ENCODE measurements at regions not wholly inside any gene's neighbourhood (a gene's known extent, or its start where the extent isn't known, plus 50 kb on each side); places are given as distances from the start of the nearest gene placed in this dataset.

DNA sequence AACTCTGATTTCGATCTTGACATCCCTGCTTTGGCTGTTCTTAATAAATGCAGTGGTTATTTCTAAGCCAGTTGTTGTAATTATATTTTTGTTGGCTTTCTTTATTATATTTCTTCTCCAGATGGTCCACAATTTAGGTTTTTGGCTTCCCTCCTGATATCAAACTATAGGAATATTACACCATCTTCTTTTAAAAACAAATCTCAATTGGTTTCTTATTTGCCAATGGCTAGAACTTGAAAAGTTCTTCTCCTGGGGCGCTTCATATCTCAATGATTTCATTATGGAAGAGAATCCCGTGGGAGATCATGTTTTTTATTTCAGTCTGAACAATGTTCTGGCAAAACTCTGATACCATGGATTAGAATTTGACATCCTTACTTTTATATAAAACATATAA, 292.3 kb downstream of the FLRT2 start:
- DNase-seq (ENCODE audit: extremely low spot score), result no peak
- H3K27ac ChIP-seq (ENCODE audit: low read depth), result no peak overlapping the region
- WGBS, result 69% methylated on average over 3 of the region's 3 CpGs
- H3K36me3 ChIP-seq (ENCODE audit: insufficient read depth), result no peaks in the 10 kb centered on the region
- no peaks in the 10 kb centered on the region for H3K4me1 ChIP-seq (ENCODE audit: insufficient read depth)
- H3K4me3 ChIP-seq (ENCODE audit: low read depth, low read length), result no peak overlapping the region

- H3K36me3 ChIP-seq (ENCODE audit: insufficient read depth), result no peaks in the 10 kb centered on the region
- no peak for DNase-seq (ENCODE audit: extremely low spot score)
- H3K4me3 ChIP-seq (ENCODE audit: low read depth, low read length), result no peak overlapping the region
- H3K4me1 ChIP-seq (ENCODE audit: insufficient read depth), result no peaks in the 10 kb centered on the region
- 66% methylated on average over 1 of the region's 1 CpG for WGBS
- no peak overlapping the region for H3K27ac ChIP-seq (ENCODE audit: low read depth)
Measured at GRCh38 chr14:85817430-85817829, 287.5 kb downstream of the FLRT2 start.

- H3K4me1 ChIP-seq (ENCODE audit: insufficient read depth), result no peaks in the 10 kb centered on the region
- no peak overlapping the region for H3K4me3 ChIP-seq (ENCODE audit: low read depth, low read length)
- no peaks in the 10 kb centered on the region for H3K36me3 ChIP-seq (ENCODE audit: insufficient read depth)
- no peak for DNase-seq (ENCODE audit: extremely low spot score)
- WGBS, result 84% methylated on average over 2 of the region's 2 CpGs
- no peak overlapping the region for H3K27ac ChIP-seq (ENCODE audit: low read depth)
Measured at GRCh38 chr14:85813040-85813439, 283.1 kb downstream of the FLRT2 start.

DNA sequence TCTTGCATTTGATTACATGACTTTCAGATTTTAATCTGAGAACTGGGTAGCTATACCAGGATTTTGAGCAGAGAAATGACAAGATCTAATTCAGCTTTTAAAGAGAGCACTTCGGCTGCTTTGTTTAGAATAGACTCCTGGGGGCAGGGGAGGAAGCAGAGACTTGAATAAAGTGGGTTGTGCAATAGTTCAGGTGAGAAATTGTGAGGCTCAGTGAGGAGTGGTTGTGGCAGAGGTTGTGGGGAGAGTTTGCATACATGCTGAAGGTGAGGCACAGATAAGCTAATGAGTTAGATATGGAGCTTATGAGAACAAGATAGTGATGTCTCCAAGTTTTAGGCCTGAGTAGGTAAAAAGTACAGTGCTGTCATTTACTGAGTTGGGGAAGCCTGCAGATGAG, 281.4 kb downstream of the FLRT2 start:
- DNase-seq (ENCODE audit: extremely low spot score), result no peak
- Histone ChIP-seq H3K4me1 (ENCODE audit: insufficient read depth) (no peaks in the 10 kb centered on the region), H3K27ac (ENCODE audit: low read depth) (no peak overlapping the region), H3K4me3 (ENCODE audit: low read depth, low read length) (no peak overlapping the region), H3K36me3 (ENCODE audit: insufficient read depth) (no peaks in the 10 kb centered on the region)
- 44% methylated on average over 1 of the region's 1 CpG for WGBS

DNA sequence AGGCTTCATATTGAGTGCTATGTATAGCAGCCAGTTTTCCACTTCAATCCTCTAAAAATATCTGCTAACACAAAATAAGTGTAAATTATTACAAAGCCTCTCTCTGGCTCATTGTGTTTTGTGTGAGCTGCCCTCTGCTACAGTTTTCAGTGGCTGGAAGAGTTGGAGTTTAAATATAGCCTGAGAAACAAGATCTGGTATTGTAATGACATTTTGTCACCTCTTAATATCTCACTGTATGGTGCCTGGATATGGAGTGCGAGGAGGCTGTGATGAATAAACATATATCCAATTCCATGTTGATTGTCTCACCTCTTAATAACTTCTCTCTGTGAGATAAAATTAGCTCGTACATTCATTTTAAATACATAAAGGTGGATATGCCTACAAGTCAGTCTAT, 269.7 kb downstream of the FLRT2 start:
- Histone ChIP-seq H3K4me1 (ENCODE audit: insufficient read depth) (no peaks in the 10 kb centered on the region), H3K27ac (ENCODE audit: low read depth) (no peak overlapping the region), H3K4me3 (ENCODE audit: low read depth, low read length) (no peak overlapping the region), H3K36me3 (ENCODE audit: insufficient read depth) (no peaks in the 10 kb centered on the region)
- DNase-seq (ENCODE audit: extremely low spot score), result no peak
- 84% methylated on average over 2 of the region's 2 CpGs for WGBS

GRCh38 chr14:85798856-85799255, 268.9 kb downstream of the FLRT2 start:
- Histone ChIP-seq H3K4me3 (ENCODE audit: low read depth, low read length) (no peak overlapping the region), H3K36me3 (ENCODE audit: insufficient read depth) (no peaks in the 10 kb centered on the region), H3K27ac (ENCODE audit: low read depth) (no peak overlapping the region), H3K4me1 (ENCODE audit: insufficient read depth) (no peaks in the 10 kb centered on the region)
- 68% methylated on average over 5 of the region's 5 CpGs for WGBS
- no peak for DNase-seq (ENCODE audit: extremely low spot score)

DNA sequence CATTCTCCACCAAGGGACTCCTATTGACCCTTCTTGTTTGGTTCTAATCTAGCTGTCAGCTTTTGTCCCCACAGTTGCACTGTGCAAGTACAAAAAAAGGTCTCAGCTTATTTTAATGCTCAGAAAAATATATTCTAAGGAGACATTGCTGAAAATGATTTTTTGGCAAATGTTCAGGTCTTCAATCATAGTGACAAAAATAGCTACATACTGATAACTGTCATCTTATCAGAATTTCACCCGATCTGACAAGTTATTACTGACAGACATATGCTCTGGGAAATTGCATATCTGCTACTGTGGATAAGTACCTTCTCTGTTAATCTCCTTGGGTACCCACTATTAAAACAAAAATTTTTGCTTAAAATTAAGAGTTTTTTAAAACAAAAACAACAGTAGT, 263.6 kb downstream of the FLRT2 start:
- H3K36me3 ChIP-seq (ENCODE audit: insufficient read depth), result no peaks in the 10 kb centered on the region
- H3K27ac ChIP-seq (ENCODE audit: low read depth), result no peak overlapping the region
- H3K4me1 ChIP-seq (ENCODE audit: insufficient read depth), result no peaks in the 10 kb centered on the region
- DNase-seq (ENCODE audit: extremely low spot score), result no peak
- 76% methylated on average over 1 of the region's 1 CpG for WGBS
- no peak overlapping the region for H3K4me3 ChIP-seq (ENCODE audit: low read depth, low read length)

DNA sequence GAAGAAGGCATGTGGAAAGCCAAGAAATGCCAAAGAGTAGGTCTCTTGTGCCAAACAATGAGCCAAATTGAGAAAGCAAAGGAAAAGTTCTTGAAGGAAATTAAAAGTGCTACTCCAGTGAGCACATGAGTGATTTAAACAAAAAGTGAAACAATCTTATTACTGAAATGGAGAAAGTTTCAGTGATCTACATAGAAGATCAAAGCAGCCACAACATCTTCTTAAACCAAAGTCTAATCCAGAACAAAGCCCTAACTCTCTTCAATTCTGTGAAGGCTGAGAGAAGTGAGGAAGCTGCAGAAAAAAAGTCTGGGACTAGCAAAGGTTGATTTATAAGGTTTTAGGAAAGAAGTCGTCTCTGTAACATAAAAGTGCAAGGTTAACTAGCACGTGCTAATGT, 259.6 kb downstream of the FLRT2 start:
- H3K4me3 ChIP-seq (ENCODE audit: low read depth, low read length), result no peak overlapping the region
- H3K36me3 ChIP-seq (ENCODE audit: insufficient read depth), result no peaks in the 10 kb centered on the region
- no peaks in the 10 kb centered on the region for H3K4me1 ChIP-seq (ENCODE audit: insufficient read depth)
- no peak overlapping the region for H3K27ac ChIP-seq (ENCODE audit: low read depth)
- 60% methylated on average over 2 of the region's 2 CpGs for WGBS
- DNase-seq (ENCODE audit: extremely low spot score), result no peak

DNA sequence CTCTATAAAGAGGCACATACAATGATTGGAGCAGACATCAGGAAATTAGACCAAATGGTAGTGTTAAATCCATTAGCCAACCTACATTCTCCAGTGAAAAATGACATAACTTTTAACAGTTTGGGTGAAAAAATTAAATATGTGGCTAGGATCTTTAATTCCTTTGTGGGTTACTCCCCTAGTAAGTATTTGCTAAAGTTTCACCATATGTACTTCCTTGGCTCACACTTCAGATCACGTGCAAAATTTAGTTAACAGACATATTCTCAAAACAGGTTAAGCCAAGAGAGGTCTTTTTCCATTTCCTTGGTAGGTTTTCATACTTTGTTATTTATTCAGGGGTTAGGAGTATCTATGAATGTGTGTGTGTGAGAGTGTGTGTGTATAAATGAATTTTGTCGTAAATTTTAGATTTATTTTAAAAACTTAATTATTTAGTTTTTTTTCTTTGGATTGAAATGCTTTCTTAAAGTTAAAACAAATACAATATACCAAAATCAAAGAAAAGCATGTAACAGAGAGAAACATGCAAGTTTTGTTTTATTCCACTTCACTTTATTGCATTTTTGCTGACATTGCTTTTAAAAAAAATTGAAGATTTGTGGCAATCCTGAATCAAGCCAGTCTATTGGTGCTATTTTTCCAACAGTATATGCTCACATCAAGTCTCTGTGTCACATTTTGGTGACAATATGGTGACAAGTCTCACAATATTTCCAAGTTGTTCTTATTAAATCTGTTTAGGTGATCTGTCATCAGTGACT, 258.7 kb downstream of the FLRT2 start:
- H3K36me3 ChIP-seq (ENCODE audit: insufficient read depth), result no peaks in the 10 kb centered on the region
- 58% methylated on average over 2 of the region's 2 CpGs for WGBS
- DNase-seq (ENCODE audit: extremely low spot score), result no peak
- no peaks in the 10 kb centered on the region for H3K4me1 ChIP-seq (ENCODE audit: insufficient read depth)
- H3K4me3 ChIP-seq (ENCODE audit: low read depth, low read length), result no peak overlapping the region
- H3K27ac ChIP-seq (ENCODE audit: low read depth), result no peak overlapping the region

DNA sequence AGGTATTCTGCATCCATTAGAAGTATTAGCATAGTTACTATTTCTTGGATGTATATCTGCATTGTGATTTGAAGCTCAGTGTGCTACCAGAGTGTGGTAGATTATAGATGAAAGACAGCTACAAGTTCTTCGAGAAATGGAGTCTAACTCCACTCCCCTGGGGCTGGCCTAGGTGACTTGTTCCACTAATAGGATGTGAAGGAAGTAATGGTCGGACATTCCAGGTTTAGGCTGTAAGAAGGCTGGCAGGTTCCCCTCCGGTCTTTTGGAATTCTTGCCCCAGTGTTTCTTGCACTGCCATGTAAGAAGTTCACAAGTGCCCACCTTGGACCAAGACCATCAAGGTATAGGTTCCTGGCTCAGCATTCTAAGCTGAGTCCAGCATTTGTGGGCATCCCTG, 236.4 kb downstream of the FLRT2 start:
- DNase-seq (ENCODE audit: extremely low spot score), result no peak
- WGBS, result 93% methylated on average over 3 of the region's 3 CpGs
- Histone ChIP-seq H3K4me3 (ENCODE audit: low read depth, low read length) (no peak overlapping the region), H3K36me3 (ENCODE audit: insufficient read depth) (no peaks in the 10 kb centered on the region), H3K4me1 (ENCODE audit: insufficient read depth) (no peaks in the 10 kb centered on the region), H3K27ac (ENCODE audit: low read depth) (no peak overlapping the region)

DNA sequence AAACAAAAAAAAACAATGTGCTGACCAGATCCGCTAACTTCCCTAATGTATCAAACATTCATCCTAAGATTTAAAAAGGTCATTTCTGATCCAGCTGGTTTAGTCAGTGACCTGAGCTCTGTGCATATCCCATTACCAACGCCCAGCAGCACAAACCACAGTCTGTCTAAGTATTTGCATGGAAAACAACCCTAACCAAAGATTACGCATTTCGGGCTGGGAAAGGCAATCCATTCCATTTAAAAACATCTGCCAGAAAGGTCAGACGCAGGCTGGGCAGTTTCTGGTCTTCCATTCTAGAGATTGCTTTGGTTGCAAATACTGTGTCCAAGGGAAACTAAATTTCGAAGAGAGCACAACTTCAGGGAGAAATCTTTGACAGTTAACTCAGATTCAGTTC, 234.9 kb downstream of the FLRT2 start:
- Histone ChIP-seq H3K4me1 (ENCODE audit: insufficient read depth) (no peaks in the 10 kb centered on the region), H3K4me3 (ENCODE audit: low read depth, low read length) (no peak overlapping the region), H3K36me3 (ENCODE audit: insufficient read depth) (no peaks in the 10 kb centered on the region), H3K27ac (ENCODE audit: low read depth) (no peak overlapping the region)
- 80% methylated on average over 6 of the region's 6 CpGs for WGBS
- no peak for DNase-seq (ENCODE audit: extremely low spot score)

GRCh38 chr14:85762526-85762925, 232.6 kb downstream of the FLRT2 start:
- WGBS, result 88% methylated on average over 4 of the region's 4 CpGs
- DNase-seq (ENCODE audit: extremely low spot score), result no peak

GRCh38 chr14:85752175-85752574, 222.2 kb downstream of the FLRT2 start:
- H3K4me3 ChIP-seq (ENCODE audit: low read depth, low read length), result no peak overlapping the region
- 74% methylated on average over 2 of the region's 2 CpGs for WGBS

More at GRCh38 chr14:85762526-85762925, 232.6 kb downstream of the FLRT2 start:
- no peaks in the 10 kb centered on the region for H3K4me1 ChIP-seq (ENCODE audit: insufficient read depth)
- H3K36me3 ChIP-seq (ENCODE audit: insufficient read depth), result no peaks in the 10 kb centered on the region
- no peak overlapping the region for H3K4me3 ChIP-seq (ENCODE audit: low read depth, low read length)
- no peak overlapping the region for H3K27ac ChIP-seq (ENCODE audit: low read depth)

DNA sequence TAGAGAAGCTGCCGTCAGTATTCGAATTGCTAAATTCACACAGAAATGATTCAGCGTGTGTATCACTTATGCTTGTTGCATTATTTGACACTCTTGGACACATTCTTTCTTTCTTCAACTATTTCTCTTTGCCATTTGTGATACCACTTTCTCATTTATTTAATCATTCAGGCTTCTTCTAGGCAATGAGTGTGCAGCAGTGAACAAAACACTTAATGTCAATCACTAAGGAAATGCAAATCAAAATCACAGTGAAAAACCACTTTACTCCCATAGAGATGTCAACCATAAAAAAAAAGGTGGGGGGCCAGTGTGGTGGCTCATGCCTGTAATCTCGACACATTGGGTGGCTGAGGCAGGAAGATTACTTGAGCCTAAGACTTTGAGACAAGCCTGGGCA, 214.6 kb downstream of the FLRT2 start:
- Histone ChIP-seq H3K4me3 (ENCODE audit: low read depth, low read length) (no peak overlapping the region), H3K4me1 (ENCODE audit: insufficient read depth) (no peaks in the 10 kb centered on the region), H3K36me3 (ENCODE audit: insufficient read depth) (no peaks in the 10 kb centered on the region), H3K27ac (ENCODE audit: low read depth) (no peak overlapping the region)
- DNase-seq (ENCODE audit: extremely low spot score), result no peak
- 90% methylated on average over 4 of the region's 4 CpGs for WGBS

More at GRCh38 chr14:85752175-85752574, 222.2 kb downstream of the FLRT2 start:
- Histone ChIP-seq H3K27ac (ENCODE audit: low read depth) (no peak overlapping the region), H3K4me1 (ENCODE audit: insufficient read depth) (no peaks in the 10 kb centered on the region), H3K36me3 (ENCODE audit: insufficient read depth) (no peaks in the 10 kb centered on the region)
- DNase-seq (ENCODE audit: extremely low spot score), result no peak

DNA sequence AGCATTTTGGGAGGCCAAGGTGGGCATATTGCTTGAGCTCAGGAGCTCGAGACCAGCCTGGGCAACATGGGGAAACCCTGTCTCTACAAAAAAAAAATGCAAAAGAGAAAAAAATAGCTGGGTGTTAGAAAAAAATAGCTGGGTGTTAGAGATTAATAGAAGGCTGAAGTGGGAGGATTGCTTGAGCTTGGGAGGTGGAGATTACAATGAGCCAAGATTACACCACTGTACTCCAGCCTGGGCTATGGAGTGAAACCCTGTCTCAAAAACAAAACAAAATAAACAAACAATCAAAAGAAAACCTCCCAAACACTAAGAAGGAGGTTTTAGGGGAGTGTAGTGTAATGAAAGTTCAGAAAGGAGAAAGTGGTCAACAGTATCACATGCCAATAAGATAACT, 202.1 kb downstream of the FLRT2 start:
- WGBS, result 74% methylated on average over 1 of the region's 1 CpG
- DNase-seq (ENCODE audit: extremely low spot score), result no peak

More for the DNA sequence above, 202.1 kb downstream of the FLRT2 start:
- no peaks in the 10 kb centered on the region for H3K4me1 ChIP-seq (ENCODE audit: insufficient read depth)
- H3K36me3 ChIP-seq (ENCODE audit: insufficient read depth), result no peaks in the 10 kb centered on the region
- no peak overlapping the region for H3K4me3 ChIP-seq (ENCODE audit: low read depth, low read length)
- H3K27ac ChIP-seq (ENCODE audit: low read depth), result no peak overlapping the region

Measured in urinary bladder (tissue), 3 donors.